Mucosa of rectum (tissue), 2 donors: ENCODE measurements at regions not wholly inside any gene's neighbourhood (a gene's known extent, or its start where the extent isn't known, plus 50 kb on each side); places are given as distances from the start of the nearest gene placed in this dataset.
"Not testable (repeated sequence)": the region's sequence is repeated elsewhere in the genome, so short reads cannot be mapped to it uniquely, and the experiment has no call there.

ENCODE experiments used
- H3K27ac ChIP-seq, 2 donors: one replicate each; pipeline ENCODE4 v1.7.0; 2013; ENCODE audit warnings: inconsistent platforms in 2 of 2, low read depth in 2 of 2, low read length in 2 of 2
- H3K27me3 ChIP-seq, 2 donors: one replicate each; pipeline ENCODE4 v1.7.0; 2013; ENCODE audit warnings: low read length in 2 of 2; ENCODE audit not compliant: control insufficient read depth in 2 of 2, insufficient read depth in 2 of 2
- H3K36me3 ChIP-seq, 2 donors: one replicate each; pipeline ENCODE4 v1.7.0; 2013; ENCODE audit warnings: low read length in 2 of 2; ENCODE audit not compliant: control insufficient read depth in 2 of 2, insufficient read depth in 2 of 2
- H3K4me1 ChIP-seq, 2 donors: one replicate each; pipeline ENCODE4 v1.7.0; 2013; ENCODE audit warnings: low read length in 2 of 2, mild to moderate bottlenecking in 1 of 2; ENCODE audit not compliant: control insufficient read depth in 2 of 2, insufficient read depth in 2 of 2
- H3K4me3 ChIP-seq, 2 donors: one replicate each; pipeline ENCODE4 v1.7.0; 2013; ENCODE audit warnings: low read length in 2 of 2
- H3K9ac ChIP-seq, 2 donors: one replicate each; pipeline ENCODE4 v1.7.0; 2013; ENCODE audit warnings: low read length in 2 of 2, low read depth in 1 of 2, mild to moderate bottlenecking in 1 of 2
- H3K9me3 ChIP-seq, 2 donors: one replicate each; pipeline ENCODE4 v1.7.0; 2013; ENCODE audit warnings: low read length in 2 of 2; ENCODE audit not compliant: control insufficient read depth in 2 of 2
- donor health status: healthy.
- donor health status: Normal muscosa, but diverticular disease.

GRCh38 chr5:135153661-135154060 lies 119.6 kb upstream of the PITX1 start:
- Histone ChIP-seq H3K27me3 (peaks cover 0 to 2% of the 10 kb centered on the region in 2 donors), H3K9ac (no peak overlapping the region), H3K9me3 (no peaks in the 10 kb centered on the region), H3K4me3 (no peak overlapping the region), H3K4me1 (no peaks in the 10 kb centered on the region), H3K36me3 (no peaks in the 10 kb centered on the region), H3K27ac (no peak overlapping the region)

GRCh38 chr5:135153259-135153658 lies 119.2 kb upstream of the PITX1 start:
- Histone ChIP-seq H3K27ac (no peak overlapping the region), H3K4me3 (no peak overlapping the region), H3K9ac (no peak overlapping the region), H3K36me3 (no peaks in the 10 kb centered on the region), H3K9me3 (no peaks in the 10 kb centered on the region), H3K4me1 (no peaks in the 10 kb centered on the region), H3K27me3 (peaks cover 0 to 2% of the 10 kb centered on the region in 2 donors)

- H3K4me1 ChIP-seq, H3K27ac ChIP-seq, H3K4me3 ChIP-seq, H3K36me3 ChIP-seq, H3K9ac ChIP-seq, H3K9me3 ChIP-seq, H3K27me3 ChIP-seq: not testable (repeated sequence)
These were observed 117.6 kb upstream of the PITX1 start for GRCh38 chr5:135151660-135152059.

GRCh38 chr5:135151256-135151655 lies 117.2 kb upstream of the PITX1 start:
- H3K4me3 ChIP-seq, result no peak overlapping the region
- H3K27me3 ChIP-seq, result peaks cover 0 to 2% of the 10 kb centered on the region in 2 donors

GRCh38 chr5:135150767-135151166 lies 116.7 kb upstream of the PITX1 start:
- Histone ChIP-seq H3K27ac (no peak overlapping the region), H3K36me3 (no peaks in the 10 kb centered on the region), H3K27me3 (peaks cover 0 to 2% of the 10 kb centered on the region in 2 donors), H3K9me3 (peaks cover 0 to 2% of the 10 kb centered on the region in 2 donors), H3K4me1 (no peaks in the 10 kb centered on the region), H3K4me3 (no peak overlapping the region), H3K9ac (no peak overlapping the region)

More at GRCh38 chr5:135151256-135151655, 117.2 kb upstream of the PITX1 start:
- H3K4me1 ChIP-seq, result no peaks in the 10 kb centered on the region
- H3K9me3 ChIP-seq, result peaks cover 0 to 2% of the 10 kb centered on the region in 2 donors
- no peak overlapping the region for H3K27ac ChIP-seq
- no peak overlapping the region for H3K9ac ChIP-seq
- no peaks in the 10 kb centered on the region for H3K36me3 ChIP-seq

- peaks cover 0 to 2% of the 10 kb centered on the region in 2 donors for H3K9me3 ChIP-seq
- no peak overlapping the region for H3K27ac ChIP-seq
- peaks cover 0 to 2% of the 10 kb centered on the region in 2 donors for H3K27me3 ChIP-seq
- no peak overlapping the region for H3K4me3 ChIP-seq
- H3K9ac ChIP-seq, result no peak overlapping the region
- H3K36me3 ChIP-seq, result no peaks in the 10 kb centered on the region
- no peaks in the 10 kb centered on the region for H3K4me1 ChIP-seq
These were observed 116.1 kb upstream of the PITX1 start for GRCh38 chr5:135149956-135150723.

GRCh38 chr5:135149229-135149955 lies 115.4 kb upstream of the PITX1 start:
- Histone ChIP-seq H3K9me3 (peaks cover 0 to 2% of the 10 kb centered on the region in 2 donors), H3K27me3 (peaks cover 0 to 2% of the 10 kb centered on the region in 2 donors)

GRCh38 chr5:135147294-135148090 lies 113.5 kb upstream of the PITX1 start:
- peaks cover 0 to 2% of the 10 kb centered on the region in 2 donors for H3K9me3 ChIP-seq
- peaks cover 0 to 2% of the 10 kb centered on the region in 2 donors for H3K27me3 ChIP-seq
- no peak overlapping the region for H3K27ac ChIP-seq
- H3K4me1 ChIP-seq, result no peaks in the 10 kb centered on the region
- H3K9ac ChIP-seq, result no peak overlapping the region
- H3K4me3 ChIP-seq, result no peak overlapping the region
- no peaks in the 10 kb centered on the region for H3K36me3 ChIP-seq

More at GRCh38 chr5:135149229-135149955, 115.4 kb upstream of the PITX1 start:
- no peak overlapping the region for H3K27ac ChIP-seq
- no peaks in the 10 kb centered on the region for H3K36me3 ChIP-seq
- H3K4me1 ChIP-seq, result no peaks in the 10 kb centered on the region
- H3K9ac ChIP-seq, result no peak overlapping the region
- H3K4me3 ChIP-seq, result no peak overlapping the region

- no peaks in the 10 kb centered on the region for H3K36me3 ChIP-seq
- H3K9ac ChIP-seq, result no peak overlapping the region
- peaks cover 0 to 2% of the 10 kb centered on the region in 2 donors for H3K27me3 ChIP-seq
These were observed 112.0 kb upstream of the PITX1 start for GRCh38 chr5:135145985-135146384.

More at GRCh38 chr5:135145985-135146384, 112.0 kb upstream of the PITX1 start:
- Histone ChIP-seq H3K4me3 (no peak overlapping the region), H3K9me3 (peaks cover 0 to 2% of the 10 kb centered on the region in 2 donors), H3K4me1 (peaks cover 7 to 8% of the 10 kb centered on the region in 2 donors), H3K27ac (no peak overlapping the region)
